ENCODE measurements at regions not wholly inside any gene's neighbourhood (a gene's known extent, or its start where the extent isn't known, plus 50 kb on each side); places are given as distances from the start of the nearest gene placed in this dataset.

DNA sequence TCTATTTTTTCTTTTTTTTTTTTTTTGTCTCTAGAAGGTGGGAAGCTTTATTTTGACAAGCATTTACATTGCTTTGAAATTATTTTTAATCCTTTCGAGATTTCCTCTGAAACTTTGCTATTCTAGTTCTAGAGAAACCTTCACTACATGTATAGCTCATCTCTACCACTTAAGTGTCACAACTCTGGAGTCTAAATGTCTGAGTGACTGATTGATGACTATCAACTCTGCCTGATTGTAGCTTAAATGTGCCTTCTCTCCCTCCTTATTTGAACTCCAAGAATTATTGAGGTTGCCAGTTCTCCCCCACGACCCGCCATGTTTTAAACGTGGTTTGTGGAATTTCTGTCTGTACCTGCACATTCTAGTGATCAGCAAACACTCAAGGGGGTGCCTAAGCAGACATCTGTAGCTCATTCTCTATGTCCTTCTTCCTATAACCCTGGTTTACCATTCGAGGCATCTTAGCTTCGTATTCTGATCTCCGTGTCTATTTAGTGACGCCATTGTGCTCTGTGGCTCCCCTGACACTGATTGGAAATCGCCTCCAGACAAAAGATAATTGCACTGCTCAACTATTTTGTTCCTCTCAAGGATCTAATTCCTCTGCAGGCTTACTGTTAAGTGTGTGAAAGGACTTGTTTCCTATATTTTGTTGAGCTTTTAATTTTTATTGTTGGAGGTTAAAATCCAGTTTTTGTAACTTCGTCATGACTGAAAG lies 1570.6 kb downstream of the BRINP3 start:
- no peak for TF ChIP-seq EZH2 (IDR thresholded peaks at IDR 0.05; ENCODE audit: borderline replicate concordance, low read depth, low read length, severe bottlenecking)
- TF ChIP-seq, protein P1, sequence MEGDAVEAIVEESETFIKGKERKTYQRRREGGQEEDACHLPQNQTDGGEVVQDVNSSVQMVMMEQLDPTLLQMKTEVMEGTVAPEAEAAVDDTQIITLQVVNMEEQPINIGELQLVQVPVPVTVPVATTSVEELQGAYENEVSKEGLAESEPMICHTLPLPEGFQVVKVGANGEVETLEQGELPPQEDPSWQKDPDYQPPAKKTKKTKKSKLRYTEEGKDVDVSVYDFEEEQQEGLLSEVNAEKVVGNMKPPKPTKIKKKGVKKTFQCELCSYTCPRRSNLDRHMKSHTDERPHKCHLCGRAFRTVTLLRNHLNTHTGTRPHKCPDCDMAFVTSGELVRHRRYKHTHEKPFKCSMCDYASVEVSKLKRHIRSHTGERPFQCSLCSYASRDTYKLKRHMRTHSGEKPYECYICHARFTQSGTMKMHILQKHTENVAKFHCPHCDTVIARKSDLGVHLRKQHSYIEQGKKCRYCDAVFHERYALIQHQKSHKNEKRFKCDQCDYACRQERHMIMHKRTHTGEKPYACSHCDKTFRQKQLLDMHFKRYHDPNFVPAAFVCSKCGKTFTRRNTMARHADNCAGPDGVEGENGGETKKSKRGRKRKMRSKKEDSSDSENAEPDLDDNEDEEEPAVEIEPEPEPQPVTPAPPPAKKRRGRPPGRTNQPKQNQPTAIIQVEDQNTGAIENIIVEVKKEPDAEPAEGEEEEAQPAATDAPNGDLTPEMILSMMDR (IDR thresholded peaks at IDR 0.05; ENCODE audit: borderline replicate concordance, extremely low read depth, low read length, poor library complexity, severe bottlenecking): no peak
